ENCODE measurements at regions not wholly inside any gene's neighbourhood (a gene's known extent, or its start where the extent isn't known, plus 50 kb on each side); places are given as distances from the start of the nearest gene placed in this dataset.
"Not testable (repeated sequence)": the region's sequence is repeated elsewhere in the genome, so short reads cannot be mapped to it uniquely, and the experiment has no call there.

GRCh38 chr14:57060276-57060955, 208.3 kb downstream of the EXOC5 start:
- peak; percentile 3 for DNase-seq (ENCODE audit: low read depth)

- DNase-seq (ENCODE audit: low read depth): no peak
These were observed 210.4 kb downstream of the EXOC5 start for GRCh38 chr14:57058319-57058718.

- DNase-seq (ENCODE audit: low read depth): no peak
These were observed 210.9 kb downstream of the EXOC5 start for GRCh38 chr14:57057803-57058202.

- not testable (repeated sequence) for DNase-seq (ENCODE audit: low read depth)
These were observed 212.2 kb downstream of the EXOC5 start for GRCh38 chr14:57056522-57056921.

GRCh38 chr14:57052705-57053302, 215.9 kb downstream of the EXOC5 start:
- DNase-seq (ENCODE audit: low read depth): no peak

- DNase-seq (ENCODE audit: low read depth): no peak
These were observed 217.1 kb downstream of the EXOC5 start for GRCh38 chr14:57051633-57052032.

GRCh38 chr14:57049848-57050247, 218.9 kb downstream of the EXOC5 start:
- no peak for DNase-seq (ENCODE audit: low read depth)

GRCh38 chr14:57046175-57046574, 222.5 kb downstream of the EXOC5 start:
- DNase-seq (ENCODE audit: low read depth): no peak

GRCh38 chr14:57044101-57044973, 224.4 kb downstream of the EXOC5 start:
- DNase-seq (ENCODE audit: low read depth): not testable (repeated sequence)

- DNase-seq (ENCODE audit: low read depth): no peak
These were observed 228.4 kb upstream of the OTX2 start for GRCh38 chr14:57038689-57039088.

GRCh38 chr14:57031474-57031873, 221.2 kb upstream of the OTX2 start:
- no peak for DNase-seq (ENCODE audit: low read depth)

GRCh38 chr14:57029620-57030253, 219.5 kb upstream of the OTX2 start:
- DNase-seq (ENCODE audit: low read depth): no peak

- DNase-seq (ENCODE audit: low read depth): no peak
These were observed 215.2 kb upstream of the OTX2 start for GRCh38 chr14:57025456-57025855.

GRCh38 chr14:57022608-57023007, 212.3 kb upstream of the OTX2 start:
- DNase-seq (ENCODE audit: low read depth): no peak

- no peak for DNase-seq (ENCODE audit: low read depth)
These were observed 207.8 kb upstream of the OTX2 start for GRCh38 chr14:57018065-57018464.

GRCh38 chr14:57013987-57014386, 203.7 kb upstream of the OTX2 start:
- DNase-seq (ENCODE audit: low read depth): no peak

- no peak for DNase-seq (ENCODE audit: low read depth)
These were observed 199.6 kb upstream of the OTX2 start for GRCh38 chr14:57009585-57010515.

- no peak for DNase-seq (ENCODE audit: low read depth)
These were observed 198.3 kb upstream of the OTX2 start for GRCh38 chr14:57008534-57008933.

- no peak for DNase-seq (ENCODE audit: low read depth)
These were observed 188.4 kb upstream of the OTX2 start for GRCh38 chr14:56998728-56999127.

- no peak for DNase-seq (ENCODE audit: low read depth)
These were observed 186.6 kb upstream of the OTX2 start for GRCh38 chr14:56996721-56997399.

- no peak for DNase-seq (ENCODE audit: low read depth)
These were observed 184.7 kb upstream of the OTX2 start for GRCh38 chr14:56995010-56995409.
